Ishikawa (cell line): ENCODE measurements at regions not wholly inside any gene's neighbourhood (a gene's known extent, or its start where the extent isn't known, plus 50 kb on each side); places are given as distances from the start of the nearest gene placed in this dataset.

Experiments
- CEBPB ChIP-seq: IDR thresholded peaks from 2 replicates; pipeline ENCODE4 v1.6.1; 2012
- TEAD4 ChIP-seq: IDR thresholded peaks from 2 replicates; pipeline ENCODE4 v1.6.1; 2012
- TF ChIP-seq, protein P1 (sequence below): IDR thresholded peaks from 2 replicates; pipeline ENCODE4 v1.6.1; 2012

DNA sequence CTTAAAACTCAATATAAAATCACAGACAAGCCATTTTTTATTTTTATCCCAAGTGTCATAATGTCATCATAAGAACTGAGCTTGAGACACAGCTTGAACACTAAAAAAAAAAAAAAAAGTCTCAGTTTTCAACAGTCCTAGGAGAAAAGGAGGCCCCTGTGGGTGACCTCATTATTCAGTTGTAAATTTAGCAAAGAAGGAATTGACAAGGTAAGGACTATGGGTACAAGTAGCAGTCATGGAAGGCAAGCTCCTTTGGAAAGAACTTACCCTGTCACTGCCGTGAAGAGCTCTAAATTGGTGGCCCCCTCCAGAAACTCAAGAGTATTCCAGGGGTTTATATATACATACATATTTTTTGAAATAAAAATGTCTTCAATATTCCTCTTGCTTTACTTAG, 864.4 kb upstream of the KCND2 start:
- TF ChIP-seq, protein P1, sequence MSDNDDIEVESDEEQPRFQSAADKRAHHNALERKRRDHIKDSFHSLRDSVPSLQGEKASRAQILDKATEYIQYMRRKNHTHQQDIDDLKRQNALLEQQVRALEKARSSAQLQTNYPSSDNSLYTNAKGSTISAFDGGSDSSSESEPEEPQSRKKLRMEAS = no peak
- TF ChIP-seq TEAD4 (no peak), CEBPB (no peak)
